ENCODE measurements at regions not wholly inside any gene's neighbourhood (a gene's known extent, or its start where the extent isn't known, plus 50 kb on each side); places are given as distances from the start of the nearest gene placed in this dataset.

DNA sequence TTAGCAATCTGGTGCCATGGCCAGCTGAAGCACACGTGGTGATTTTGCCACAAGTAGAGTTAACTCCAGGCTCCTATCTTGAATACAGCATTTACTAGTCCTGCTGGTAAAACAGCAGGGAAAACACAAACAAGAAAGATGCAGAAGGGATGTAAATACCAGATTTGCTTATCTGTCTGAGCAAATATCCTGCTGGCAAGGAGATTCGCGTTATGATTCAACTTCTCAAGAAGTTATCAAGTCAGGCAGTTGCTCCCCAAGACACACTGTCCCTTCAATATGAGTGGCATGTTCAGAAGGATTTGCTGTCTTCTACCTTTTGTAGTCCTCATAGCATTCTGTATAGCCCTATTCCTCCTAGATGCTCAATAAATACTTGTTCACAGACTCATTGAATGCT is 171.2 kb upstream of the EGLN3 start:
- Mint-ChIP-seq H3K27me3 (ENCODE audit: unreplicated experiment) (no peaks in the 10 kb centered on the region), H3K4me1 (ENCODE audit: low read depth, unreplicated experiment) (no peaks in the 10 kb centered on the region), H3K4me3 (ENCODE audit: unreplicated experiment) (no peak overlapping the region), H3K27ac (ENCODE audit: unreplicated experiment) (no peak overlapping the region), H3K36me3 (ENCODE audit: unreplicated experiment) (no peaks in the 10 kb centered on the region), H3K9me3 (ENCODE audit: unreplicated experiment) (no peaks in the 10 kb centered on the region)
- TF ChIP-seq, protein P1, sequence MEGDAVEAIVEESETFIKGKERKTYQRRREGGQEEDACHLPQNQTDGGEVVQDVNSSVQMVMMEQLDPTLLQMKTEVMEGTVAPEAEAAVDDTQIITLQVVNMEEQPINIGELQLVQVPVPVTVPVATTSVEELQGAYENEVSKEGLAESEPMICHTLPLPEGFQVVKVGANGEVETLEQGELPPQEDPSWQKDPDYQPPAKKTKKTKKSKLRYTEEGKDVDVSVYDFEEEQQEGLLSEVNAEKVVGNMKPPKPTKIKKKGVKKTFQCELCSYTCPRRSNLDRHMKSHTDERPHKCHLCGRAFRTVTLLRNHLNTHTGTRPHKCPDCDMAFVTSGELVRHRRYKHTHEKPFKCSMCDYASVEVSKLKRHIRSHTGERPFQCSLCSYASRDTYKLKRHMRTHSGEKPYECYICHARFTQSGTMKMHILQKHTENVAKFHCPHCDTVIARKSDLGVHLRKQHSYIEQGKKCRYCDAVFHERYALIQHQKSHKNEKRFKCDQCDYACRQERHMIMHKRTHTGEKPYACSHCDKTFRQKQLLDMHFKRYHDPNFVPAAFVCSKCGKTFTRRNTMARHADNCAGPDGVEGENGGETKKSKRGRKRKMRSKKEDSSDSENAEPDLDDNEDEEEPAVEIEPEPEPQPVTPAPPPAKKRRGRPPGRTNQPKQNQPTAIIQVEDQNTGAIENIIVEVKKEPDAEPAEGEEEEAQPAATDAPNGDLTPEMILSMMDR (IDR thresholded peaks at IDR 0.05; ENCODE audit: partially characterized antibody, unreplicated experiment), result no peak
- DNase-seq, result no peak

DNA sequence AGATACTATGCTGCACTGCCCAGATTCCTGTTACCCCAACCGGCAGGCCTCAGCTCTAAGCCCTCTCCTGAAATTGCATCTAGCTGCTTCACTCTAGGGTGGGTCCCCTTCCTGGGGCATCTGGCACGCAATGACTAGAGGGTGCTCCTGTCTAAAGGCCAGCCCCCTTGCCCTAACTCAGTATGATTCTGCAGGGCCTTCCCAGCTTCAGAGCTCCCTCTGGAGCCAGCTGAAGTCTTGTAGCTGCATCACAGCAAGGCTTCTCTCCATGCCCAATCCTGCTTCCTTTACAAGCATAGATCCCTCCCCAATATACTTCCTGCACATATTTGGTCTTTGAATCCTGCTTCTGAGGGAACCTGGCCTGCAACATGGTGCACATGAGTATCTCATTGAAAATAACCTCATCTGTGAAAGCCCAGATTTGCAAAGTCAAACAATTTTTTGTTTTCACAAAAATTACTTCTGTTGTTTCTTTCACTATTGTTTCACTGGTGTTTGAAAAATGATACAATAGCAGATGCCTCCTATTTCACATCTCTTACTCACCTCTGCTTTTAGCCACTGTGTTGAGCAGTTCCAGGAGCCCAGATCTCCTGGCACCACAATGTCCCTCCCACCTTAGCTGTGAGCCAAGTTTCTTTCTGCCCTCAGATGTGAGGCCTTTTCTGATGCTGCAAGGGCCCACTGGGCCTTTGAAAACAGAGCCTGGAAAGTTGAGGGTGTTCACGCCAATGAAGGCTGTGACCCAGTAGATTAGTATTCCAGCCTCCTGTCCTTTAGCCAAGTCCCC is 169.5 kb upstream of the EGLN3 start:
- Mint-ChIP-seq H3K4me1 (ENCODE audit: low read depth, unreplicated experiment) (no peaks in the 10 kb centered on the region), H3K4me3 (ENCODE audit: unreplicated experiment) (no peak overlapping the region), H3K27me3 (ENCODE audit: unreplicated experiment) (no peaks in the 10 kb centered on the region), H3K36me3 (ENCODE audit: unreplicated experiment) (peaks cover 6% of the 10 kb centered on the region), H3K27ac (ENCODE audit: unreplicated experiment) (no peak overlapping the region), H3K9me3 (ENCODE audit: unreplicated experiment) (peaks cover 2% of the 10 kb centered on the region)
- DNase-seq, result no peak
- TF ChIP-seq, protein P1 (IDR thresholded peaks at IDR 0.05; ENCODE audit: partially characterized antibody, unreplicated experiment), result no peak

DNA sequence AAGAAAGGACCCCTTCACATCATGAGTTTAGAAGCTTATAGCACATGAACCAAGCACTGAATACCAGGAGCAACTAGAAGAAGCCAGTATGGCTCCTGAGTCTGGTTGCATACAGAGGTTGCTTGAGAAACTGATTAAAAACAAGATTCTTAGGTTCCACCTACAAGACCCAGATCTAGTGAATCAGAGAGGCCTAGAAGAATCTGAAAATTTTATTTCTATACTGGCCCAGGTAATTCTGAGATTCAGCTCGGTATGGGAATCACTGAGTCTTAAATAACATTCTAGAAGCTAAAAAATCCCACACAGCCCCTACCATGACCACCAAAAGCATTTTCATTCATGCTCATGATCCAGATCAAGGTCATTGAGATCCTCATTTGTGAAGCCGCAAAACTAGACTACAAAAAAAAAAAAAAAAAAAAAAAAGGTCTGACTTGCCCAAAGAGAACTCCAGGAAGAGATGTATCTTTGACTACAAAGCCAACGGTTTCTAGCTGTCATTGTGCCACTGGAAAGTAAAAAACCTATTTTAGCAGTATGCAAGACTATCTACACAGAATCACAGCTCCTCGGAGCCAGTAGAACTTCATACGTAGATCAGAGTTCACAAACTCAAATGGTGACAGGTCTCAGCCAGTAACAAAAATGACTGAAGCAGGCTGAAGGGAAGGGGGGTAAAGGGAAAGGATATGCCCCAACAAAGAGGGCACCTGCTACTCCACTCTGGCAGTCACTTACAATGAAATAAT is 168.4 kb upstream of the EGLN3 start:
- TF ChIP-seq, protein P1 (IDR thresholded peaks at IDR 0.05; ENCODE audit: partially characterized antibody, unreplicated experiment), result no peak
- peaks cover 2% of the 10 kb centered on the region for H3K9me3 Mint-ChIP-seq (ENCODE audit: unreplicated experiment)

DNA sequence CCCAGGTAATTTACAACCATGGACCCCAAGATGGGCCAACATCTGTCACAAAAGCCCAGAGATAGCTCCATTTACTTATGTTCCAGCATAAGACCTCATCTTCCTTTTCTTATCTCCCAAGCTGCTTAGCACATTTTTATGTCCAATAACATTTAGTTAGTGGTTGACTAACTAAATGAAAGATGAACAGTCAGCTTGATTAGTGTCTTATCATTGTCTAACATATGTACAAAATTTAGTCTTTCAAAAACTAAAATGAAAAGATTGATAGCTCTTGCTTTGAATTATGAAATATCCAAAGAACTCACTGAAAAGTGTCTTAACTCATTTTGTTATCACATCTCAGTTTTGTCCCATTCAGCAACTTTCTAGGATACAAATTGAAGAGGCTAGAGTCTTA is 163.1 kb upstream of the EGLN3 start:
- Mint-ChIP-seq H3K4me3 (ENCODE audit: unreplicated experiment) (no peak overlapping the region), H3K9me3 (ENCODE audit: unreplicated experiment) (peaks cover 2% of the 10 kb centered on the region), H3K27ac (ENCODE audit: unreplicated experiment) (no peak overlapping the region), H3K27me3 (ENCODE audit: unreplicated experiment) (peaks cover 3% of the 10 kb centered on the region), H3K4me1 (ENCODE audit: low read depth, unreplicated experiment) (peaks cover 4% of the 10 kb centered on the region), H3K36me3 (ENCODE audit: unreplicated experiment) (peaks cover 6% of the 10 kb centered on the region)
- TF ChIP-seq, protein P1 (IDR thresholded peaks at IDR 0.05; ENCODE audit: partially characterized antibody, unreplicated experiment), result no peak
- no peak for DNase-seq

More for the DNA sequence above, 168.4 kb upstream of the EGLN3 start:
- peaks cover 6% of the 10 kb centered on the region for H3K36me3 Mint-ChIP-seq (ENCODE audit: unreplicated experiment)
- no peak overlapping the region for H3K4me3 Mint-ChIP-seq (ENCODE audit: unreplicated experiment)
- no peak overlapping the region for H3K27ac Mint-ChIP-seq (ENCODE audit: unreplicated experiment)
- no peaks in the 10 kb centered on the region for H3K27me3 Mint-ChIP-seq (ENCODE audit: unreplicated experiment)
- H3K4me1 Mint-ChIP-seq (ENCODE audit: low read depth, unreplicated experiment), result no peaks in the 10 kb centered on the region
- no peak for DNase-seq
